LoVo (cell line): ENCODE measurements at regions not wholly inside any gene's neighbourhood (a gene's known extent, or its start where the extent isn't known, plus 50 kb on each side); places are given as distances from the start of the nearest gene placed in this dataset.
"Not testable (repeated sequence)": the region's sequence is repeated elsewhere in the genome, so short reads cannot be mapped to it uniquely, and the experiment has no call there.

Experiments
- DNase-seq: peaks from one replicate; pipeline ENCODE4 v3.0.0-alpha.2; 2016; ENCODE audit warnings: low spot score

- DNase-seq, result no peak
Measured at GRCh38 chr2:55772109-55772980, 78.7 kb upstream of the PNPT1 start.

- DNase-seq, result peak; percentile 52
Measured at GRCh38 chr2:55771612-55772011, 78.0 kb upstream of the PNPT1 start.

- DNase-seq, result no peak
Measured at GRCh38 chr2:55768991-55769390, 75.3 kb upstream of the PNPT1 start.

GRCh38 chr2:55766947-55767346, 73.3 kb upstream of the PNPT1 start:
- no peak for DNase-seq

- DNase-seq, result not testable (repeated sequence)
Measured at GRCh38 chr2:55765708-55766107, 72.1 kb upstream of the PNPT1 start.

GRCh38 chr2:55763721-55764120, 70.1 kb upstream of the PNPT1 start:
- no peak for DNase-seq

GRCh38 chr2:55761526-55761925, 67.9 kb upstream of the PNPT1 start:
- no peak for DNase-seq

GRCh38 chr2:55761024-55761423, 67.4 kb upstream of the PNPT1 start:
- no peak for DNase-seq

- no peak for DNase-seq
Measured at GRCh38 chr2:55760125-55760524, 66.5 kb upstream of the PNPT1 start.

GRCh38 chr2:55759271-55759921, 65.8 kb upstream of the PNPT1 start:
- no peak for DNase-seq

- DNase-seq, result no peak
Measured at GRCh38 chr2:55751966-55752365, 58.3 kb upstream of the PNPT1 start.

- no peak for DNase-seq
Measured at GRCh38 chr2:55743583-55743982, 49.9 kb upstream of the PNPT1 start.
